GM21367 (cell line): ENCODE measurements at regions not wholly inside any gene's neighbourhood (a gene's known extent, or its start where the extent isn't known, plus 50 kb on each side); places are given as distances from the start of the nearest gene placed in this dataset.
A peak's percentile ranks its signal among the peaks of the same experiment; 100 is the strongest.
"Not testable (repeated sequence)": the region's sequence is repeated elsewhere in the genome, so short reads cannot be mapped to it uniquely, and the experiment has no call there.

ENCODE experiments used
- ATAC-seq: cut with Tn5 transposase; IDR thresholded peaks from one replicate; pipeline ENCODE4 v1.9.1; 2021; ENCODE audit not compliant: unreplicated experiment

DNA sequence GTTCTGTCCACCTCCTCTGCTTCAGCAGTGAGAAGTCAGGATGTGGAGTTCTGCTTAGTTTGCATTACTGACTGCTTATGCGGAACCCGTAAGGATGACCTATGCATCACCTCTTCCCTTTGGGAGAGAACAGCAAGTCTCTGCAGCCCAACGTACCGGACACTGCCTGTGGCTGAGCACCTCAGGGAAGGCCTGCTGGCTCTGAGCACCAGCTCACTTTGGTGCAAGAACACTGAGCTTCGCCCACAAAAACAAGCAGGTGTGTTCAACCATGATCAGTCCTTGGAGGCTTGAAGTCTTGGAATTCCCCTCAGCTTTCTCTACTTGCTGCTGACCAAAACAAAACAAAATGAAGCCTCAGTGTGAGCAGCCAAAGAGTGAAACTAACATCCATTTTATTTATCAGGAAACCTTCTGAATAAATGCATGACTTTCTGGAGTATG lies 52.7 kb upstream of the NCK2 start:
- peak; percentile 53 for ATAC-seq

DNA sequence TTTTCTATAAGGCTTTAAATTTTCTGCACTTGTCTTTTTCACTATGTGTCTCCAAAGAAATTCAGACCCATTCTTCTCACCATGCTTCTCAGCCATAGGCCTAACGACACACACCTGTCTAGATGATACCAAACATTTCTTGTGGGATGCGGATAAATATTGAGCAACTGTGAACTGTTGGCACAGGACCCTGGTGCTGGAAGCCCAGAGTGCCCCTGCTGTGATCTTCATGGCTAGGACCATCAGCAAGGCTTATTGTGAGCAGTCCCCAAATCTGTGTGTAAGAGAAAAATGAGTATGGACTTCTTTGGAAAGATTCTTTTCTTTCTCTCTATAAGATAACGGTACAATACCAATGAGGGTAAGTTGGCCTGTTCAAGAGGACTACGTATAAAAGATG lies 54.1 kb upstream of the NCK2 start:
- no peak for ATAC-seq

DNA sequence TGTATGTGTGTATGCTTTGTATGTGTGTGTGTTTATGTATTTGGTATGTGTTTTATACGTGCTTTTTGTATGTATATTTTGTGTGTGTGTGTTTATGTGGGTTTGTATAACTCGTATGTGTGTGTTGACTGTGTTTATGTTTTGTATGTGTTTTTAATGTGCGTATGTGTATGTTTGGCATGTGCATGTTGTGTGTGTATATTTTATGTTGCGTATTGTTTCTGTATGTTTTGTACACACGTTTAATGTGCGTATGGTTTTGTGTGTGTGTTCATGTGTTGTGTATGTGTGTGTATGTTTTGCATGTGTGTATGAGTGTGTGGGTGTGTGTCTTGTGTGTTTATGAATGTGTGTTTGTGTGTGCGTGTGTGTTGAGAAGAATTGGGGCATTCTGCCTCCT lies 55.2 kb upstream of the NCK2 start:
- ATAC-seq: no peak

DNA sequence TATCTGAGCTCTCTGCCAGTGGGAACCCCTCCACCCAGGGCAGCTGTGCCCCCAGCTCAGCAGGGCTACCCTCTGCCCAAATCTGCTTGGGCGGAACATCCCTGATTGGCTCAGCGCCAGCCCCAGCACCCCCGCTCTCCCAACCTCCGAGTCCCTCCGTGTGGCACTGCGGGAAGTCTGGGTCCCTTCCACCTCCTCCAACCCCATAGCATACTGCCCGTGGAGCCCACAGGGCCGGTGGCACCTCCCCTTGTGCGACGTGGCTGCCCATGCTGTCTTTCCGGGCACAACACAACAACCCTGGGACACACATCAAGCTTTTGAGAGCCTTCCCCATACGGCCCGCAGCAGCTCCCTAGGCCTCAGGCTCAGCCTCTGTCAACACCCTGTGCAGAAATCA lies 55.8 kb upstream of the NCK2 start:
- ATAC-seq: no peak

DNA sequence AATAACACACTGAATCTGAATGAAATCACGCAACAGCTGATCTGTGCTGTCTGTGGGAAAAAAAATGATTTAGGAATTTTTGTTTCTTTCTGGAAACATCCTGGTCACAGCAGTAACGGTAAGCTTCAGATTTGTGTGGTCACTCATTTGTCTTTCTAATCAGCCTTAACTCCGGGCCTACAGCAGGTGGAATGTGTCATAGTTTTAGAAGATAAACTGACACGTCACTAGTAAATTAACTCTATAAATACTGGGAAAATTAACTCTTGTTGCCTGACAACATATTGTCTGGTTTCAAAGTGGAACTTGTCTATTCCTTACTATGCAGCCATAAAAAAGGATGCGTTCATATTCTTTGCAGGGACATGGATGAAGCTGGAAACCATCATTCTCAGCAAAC lies 58.1 kb upstream of the NCK2 start:
- no peak for ATAC-seq

DNA sequence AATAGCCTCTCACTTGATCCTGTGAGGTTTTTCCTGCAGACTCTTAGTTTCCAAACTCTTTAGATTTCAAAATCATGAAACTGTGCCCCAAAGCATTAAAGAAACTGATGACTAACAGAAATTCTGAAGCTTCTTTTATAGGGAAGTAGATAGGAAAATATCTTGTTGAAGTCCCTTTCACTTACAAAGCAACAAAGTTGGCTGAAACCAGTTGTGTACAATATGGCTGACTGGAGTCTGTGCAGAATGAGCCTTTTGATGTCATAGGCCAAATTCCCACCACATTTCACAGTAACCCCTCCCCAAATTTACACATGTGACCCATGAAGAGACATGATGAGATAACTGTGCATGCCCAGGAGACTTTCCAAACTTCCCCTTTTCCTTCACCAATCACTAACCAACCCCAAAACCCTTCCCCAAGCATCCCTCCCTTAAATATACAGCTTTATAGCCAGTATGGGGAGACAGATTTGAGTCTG lies 61.7 kb upstream of the NCK2 start:
- ATAC-seq: no peak

DNA sequence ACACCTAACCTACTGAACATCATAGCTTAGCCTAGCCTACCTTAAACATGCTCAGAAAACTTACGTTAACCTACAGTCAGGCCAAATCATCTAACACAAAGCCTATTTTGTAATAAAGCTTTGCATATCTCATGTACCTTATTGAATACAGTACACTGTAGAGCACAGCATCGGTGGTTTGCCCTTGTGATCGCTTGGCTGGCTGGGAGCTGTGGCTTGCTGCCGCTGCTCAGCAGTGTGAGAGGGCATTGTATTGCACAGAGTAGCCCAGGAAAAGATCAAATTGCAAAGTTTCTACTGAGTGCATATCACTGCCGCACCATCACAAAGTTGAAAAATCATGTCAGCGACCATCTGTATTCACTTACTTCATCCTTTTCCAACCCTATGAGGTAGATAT lies 62.3 kb upstream of the NCK2 start:
- ATAC-seq: no peak

DNA sequence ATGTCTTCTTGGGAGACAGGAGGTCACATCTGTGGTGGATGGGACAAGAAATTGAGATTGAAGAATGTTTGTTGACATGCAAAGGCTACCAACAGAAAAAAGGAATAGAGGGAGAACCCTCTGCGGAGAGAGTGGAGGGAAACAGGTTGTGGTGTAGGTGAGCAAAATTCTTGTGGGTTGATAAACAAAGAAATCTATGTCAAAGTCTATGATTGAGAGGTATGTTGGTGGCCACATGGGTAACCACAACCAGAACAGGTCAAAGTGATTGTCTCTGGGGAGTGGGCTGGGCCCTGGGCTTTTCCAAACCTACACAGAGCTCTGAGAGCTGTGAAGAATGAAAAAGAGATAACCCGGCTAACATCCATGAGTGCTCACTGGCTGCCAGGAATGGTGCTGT lies 62.8 kb upstream of the NCK2 start:
- ATAC-seq: no peak

DNA sequence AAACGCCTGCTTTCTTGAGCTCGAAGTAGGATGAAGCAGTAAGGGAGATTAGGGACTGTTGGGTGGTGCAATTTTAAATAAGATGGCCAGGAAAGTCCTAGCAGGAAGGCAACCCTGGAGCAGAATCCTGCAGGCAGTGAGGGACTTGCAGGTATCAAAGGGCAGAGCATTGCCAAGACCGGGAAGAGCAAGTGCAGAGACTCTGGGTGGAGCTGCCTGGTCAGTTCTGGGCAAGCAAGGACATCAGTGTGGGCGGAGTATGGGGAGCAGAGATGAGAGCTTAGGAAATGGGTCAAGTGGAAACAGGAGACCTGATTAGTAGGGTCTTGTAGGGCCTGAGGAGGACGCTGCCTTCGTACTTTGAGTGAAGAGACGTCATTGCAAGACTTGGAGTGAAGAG lies 64.4 kb upstream of the NCK2 start:
- no peak for ATAC-seq

DNA sequence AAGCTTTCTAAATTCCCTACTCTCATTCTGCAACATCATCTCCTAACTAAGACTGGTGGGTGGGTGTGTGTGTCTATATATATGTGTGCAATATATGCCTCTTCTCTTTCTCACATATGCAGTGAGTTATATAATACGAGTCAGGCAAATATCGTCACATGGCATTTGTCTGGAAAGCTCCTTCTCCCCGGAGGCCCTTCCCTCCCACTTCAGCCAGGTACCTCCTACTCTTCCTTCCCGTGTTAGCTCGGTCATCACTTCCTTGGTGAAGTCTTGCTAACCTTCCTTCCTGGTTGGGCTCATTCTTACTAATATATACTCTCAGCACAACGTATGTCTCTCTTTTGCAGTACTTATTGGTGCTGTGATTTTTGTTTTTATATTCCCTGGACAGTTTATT lies 66.4 kb upstream of the NCK2 start:
- no peak for ATAC-seq

DNA sequence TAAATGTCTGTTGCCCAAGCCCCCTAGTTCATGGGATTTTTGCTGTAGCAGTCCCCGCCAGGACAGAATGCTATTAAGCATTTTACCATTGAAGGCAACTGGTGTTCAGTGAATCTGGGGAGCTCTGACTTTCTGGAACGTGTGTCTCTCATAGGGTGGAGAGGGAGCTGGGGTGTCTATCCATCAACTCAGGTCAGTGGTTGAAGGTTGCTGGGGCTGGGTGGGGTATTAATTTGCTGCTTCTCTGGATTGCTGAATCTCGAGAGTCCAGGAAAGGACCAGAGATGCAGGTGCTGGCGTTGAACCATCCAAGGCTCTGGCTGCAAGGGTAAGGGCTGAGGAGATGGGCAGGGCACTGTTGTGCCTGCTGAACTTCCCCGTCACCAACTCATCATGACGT lies 66.8 kb upstream of the NCK2 start:
- no peak for ATAC-seq

DNA sequence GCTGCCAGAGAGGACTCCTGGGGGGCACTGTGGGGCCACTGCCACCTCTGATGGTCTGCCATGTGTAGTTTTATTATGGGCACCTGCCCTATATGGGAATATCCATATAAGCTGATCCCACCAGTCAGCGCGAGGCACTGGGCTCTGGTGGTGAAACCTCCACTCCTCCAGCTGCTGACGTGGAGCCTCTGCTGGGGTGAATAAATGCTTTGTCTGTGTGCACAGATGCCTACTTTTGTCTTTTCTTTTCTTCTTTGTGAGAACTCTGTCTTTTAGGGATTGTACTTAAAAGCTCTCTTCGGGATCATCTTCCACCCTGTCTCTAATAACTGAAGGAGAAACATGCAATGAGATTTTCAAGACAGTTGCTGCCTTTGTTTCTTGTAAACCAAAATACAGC lies 68.9 kb upstream of the NCK2 start:
- ATAC-seq: no peak

DNA sequence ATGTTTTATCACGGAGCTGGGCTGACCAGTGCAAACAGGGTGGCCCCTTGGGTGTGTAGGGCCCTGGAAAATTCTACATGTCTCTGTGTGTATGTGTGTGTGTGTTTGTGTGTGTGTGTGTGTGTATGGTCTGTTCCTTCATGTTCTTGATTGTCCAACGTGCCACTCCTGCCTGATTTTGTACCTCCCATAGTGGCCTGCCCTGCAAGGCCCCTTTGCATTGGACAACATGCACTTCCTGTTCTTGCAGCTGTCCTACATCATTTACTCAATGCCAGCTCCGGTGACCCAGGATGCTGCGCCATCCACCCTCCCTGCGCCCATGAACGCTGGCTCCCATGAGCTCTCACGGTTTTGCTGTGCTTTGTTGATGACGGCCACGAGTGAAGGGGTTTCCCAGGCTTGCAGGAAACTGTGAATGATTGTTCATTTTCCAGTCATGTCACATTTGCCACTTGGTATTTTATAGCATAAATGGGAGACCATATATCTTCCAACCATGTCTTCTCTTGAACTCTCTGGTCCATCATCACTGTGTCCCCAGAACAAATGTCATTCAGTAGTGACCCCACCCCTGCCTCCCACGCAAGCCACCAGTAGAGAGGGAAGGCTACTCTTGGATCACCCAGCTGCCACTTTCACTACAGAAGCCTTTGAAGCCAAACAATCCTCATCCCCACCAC lies 69.7 kb upstream of the NCK2 start:
- ATAC-seq: no peak

DNA sequence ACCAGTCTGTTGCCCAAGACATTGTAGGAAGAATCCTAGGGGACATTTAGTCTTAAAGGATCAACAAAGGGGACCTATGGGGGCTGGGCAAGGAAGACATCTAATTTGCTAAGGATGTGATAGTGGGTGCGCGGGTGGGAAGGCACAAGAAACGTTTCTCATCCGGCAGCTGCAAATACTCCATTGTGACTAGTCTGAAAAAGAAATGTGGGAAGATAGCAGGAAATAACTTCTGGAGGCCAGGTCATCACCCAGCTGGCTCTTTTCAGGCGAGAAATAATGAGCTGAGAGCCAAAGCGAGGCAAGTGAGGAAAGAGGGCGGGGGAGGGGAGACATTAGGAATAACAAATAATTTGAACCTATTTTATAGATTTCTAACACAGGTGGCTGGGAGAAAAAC lies 70.3 kb upstream of the NCK2 start:
- ATAC-seq: no peak

DNA sequence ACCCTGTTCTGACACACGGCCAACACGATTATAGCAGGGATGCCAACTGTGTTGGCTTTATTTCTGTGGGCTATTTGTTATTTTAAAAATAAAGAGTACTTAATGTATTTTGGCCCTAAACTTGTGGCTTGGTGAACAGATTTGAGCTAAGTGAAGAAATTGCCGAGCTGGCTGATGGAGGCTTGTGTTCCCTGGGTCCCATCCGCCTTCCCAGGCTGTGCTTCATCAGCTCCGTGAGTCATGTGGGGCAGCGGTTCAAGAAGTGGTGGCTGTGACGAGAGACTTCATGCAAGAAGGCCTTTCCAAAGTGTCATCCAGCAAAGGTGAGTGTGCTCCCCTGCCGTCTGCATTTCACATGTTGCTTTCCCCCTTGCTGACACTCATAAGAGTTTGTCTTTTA lies 73.6 kb upstream of the NCK2 start:
- no peak for ATAC-seq

DNA sequence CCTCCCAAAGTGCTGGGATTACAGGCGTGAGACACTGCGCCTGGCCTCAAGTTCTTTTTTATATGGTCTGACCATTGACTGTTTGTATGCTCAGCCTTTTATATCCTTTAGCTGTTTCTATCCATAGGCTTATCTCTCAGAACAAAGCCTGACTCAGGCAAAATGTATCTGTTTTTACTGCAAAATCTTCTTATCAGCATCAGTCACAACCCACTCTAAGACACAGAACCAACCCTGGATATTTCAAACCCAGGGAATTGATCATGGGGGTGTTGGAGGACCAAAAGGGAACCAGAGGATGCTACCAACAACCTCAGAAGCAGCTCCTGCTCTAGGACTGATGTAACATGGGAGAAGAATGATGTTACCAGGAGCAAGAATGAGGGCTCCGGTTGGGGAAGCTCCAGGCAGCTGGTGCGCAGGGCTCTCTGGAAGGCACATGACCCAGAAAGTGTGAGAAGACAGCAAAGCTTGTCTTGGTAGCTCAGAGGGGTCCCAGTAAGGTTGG lies 75.3 kb upstream of the NCK2 start:
- no peak for ATAC-seq

DNA sequence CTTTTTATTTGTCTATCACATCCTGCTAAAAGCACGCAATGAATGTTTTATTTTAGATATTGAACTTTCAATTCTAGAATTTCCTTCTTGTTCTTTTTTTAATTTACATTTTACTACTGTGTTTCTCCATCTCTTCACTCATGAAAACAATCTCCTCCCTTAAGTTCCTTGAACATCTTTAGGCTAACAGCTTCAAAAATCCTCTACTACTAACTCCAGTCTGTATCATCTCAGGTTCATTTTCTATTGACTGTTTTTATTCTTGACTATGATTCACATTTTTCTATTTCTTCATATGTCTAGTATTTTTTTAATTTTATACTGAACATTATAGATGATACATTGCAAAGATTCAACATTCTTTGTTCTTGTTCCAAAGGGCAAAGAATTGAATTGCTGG lies 79.2 kb upstream of the NCK2 start:
- no peak for ATAC-seq

DNA sequence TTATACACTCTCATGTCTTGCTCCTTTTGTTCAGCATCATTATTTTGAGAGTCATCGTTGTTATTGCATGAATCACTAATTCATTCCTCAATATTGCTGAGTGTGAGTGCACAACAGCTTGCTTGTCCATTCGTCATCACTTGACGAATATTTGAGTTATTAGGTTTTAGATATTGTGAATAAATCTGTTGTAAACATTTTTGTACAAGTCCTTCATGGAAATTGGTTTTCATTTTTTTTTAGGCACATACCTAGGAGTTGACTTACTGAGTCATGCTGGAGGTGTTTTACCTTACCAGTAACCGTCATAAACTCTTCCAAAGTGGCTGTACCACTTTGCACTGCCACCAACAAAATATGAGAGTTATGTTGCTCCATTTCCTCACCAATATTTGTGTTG lies 84.2 kb upstream of the NCK2 start:
- ATAC-seq: no peak

DNA sequence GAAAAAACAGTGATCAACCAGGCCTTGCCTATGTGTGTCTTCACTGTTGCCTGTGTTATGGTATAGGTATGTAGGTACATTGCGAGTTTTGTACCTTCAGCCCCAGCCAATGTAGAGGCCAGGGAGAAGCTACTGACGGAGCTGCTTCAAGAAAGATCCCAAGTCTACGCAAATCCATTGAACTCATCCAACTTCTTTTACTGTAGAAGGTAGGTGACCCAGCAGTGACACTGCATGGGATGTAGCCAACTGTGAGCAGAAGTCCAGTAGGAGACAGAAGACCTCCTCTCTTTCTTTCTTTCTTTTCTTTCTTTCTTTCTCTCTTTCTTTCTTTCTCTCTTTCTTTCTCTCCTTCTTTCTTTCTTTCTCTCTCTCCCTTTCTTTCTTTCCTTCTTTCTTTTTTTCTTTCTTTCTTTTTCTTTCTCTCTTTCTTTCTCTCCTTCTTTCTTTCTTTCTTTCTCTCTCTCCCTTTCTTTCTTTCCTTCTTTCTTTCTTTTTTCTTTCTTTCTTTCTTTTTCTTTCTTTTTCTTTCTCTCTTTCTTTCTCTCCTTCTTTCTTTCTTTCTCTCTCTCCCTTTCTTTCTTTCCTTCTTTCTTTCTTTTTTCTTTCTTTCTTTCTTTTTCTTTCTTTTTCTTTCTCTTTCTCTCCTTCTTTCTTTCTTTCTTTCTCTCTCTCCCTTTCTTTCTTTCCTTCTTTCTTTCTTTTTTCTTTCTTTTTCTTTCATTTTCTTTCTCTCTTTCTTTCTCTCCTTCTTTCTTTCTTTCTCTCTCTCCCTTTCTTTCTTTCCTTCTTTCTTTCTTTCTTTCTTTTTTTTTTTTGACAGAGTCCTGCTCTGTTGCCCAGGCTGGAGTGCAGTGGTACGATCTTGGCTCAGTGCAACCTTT lies 88.7 kb upstream of the NCK2 start:
- ATAC-seq: not testable (repeated sequence)

DNA sequence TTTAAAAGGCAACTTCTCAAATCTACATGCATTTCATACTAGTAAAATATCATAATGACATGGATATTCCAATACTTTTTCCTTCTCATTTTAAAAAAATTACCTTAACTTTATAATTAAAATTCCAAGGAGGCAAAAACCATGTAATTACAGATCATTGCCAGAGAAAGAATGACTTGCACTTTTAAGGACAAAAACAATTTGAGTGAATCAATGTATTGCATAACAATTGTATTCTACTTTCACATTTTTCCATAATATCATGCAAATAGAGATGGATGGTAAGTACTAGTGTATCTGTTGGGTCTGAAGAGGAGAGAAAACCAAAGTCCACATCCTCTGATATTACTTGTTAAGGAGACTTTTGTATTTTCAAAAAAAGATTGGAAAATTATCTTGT lies 89.5 kb upstream of the NCK2 start:
- no peak for ATAC-seq

DNA sequence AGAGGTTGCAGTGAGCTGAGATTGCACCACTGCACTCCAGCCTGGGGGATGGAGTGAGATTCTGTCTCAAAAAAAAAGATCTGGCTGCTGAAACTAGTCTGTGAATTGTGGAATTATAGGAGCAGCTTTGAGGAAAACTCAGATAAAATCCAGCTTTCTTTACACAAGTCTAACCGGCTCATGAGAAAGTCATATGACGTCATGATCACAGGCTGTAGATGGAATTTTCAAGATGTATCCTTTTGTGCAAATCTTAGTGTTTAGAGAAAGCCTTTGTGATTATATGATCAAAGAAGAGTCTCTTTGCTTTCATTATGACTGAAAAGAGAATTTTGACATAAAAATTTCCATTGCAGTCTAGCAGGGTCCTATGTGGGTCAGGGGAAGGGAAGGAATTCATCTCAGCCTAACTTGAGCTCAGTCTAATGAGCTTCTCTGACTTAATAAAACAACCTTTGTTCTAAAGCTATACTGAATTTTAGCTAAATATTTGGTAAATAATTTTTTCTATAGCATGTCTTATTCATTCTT lies 90.2 kb upstream of the NCK2 start:
- ATAC-seq: no peak

DNA sequence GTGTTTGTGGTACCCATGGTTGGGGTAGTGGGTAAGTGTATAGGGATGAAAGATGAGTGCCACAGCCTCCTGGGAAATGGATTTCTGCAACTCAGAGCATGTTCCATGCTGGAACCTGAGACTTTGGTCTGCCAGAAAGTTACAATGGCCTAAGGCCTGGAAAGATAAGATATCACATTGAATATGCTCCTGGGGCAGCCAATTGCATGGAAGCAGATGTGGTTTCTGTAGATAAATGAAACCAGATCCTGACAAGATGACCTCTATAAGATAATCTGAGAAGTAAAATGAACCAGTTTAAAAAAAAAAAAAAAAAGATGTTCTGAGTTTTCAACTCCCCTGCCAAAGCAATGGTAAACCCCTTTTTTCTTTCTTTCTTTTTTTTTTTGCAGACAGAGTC lies 91.4 kb upstream of the NCK2 start:
- no peak for ATAC-seq
